ENCODE measurements at regions not wholly inside any gene's neighbourhood (a gene's known extent, or its start where the extent isn't known, plus 50 kb on each side); places are given as distances from the start of the nearest gene placed in this dataset.

GRCh38 chr6:164294047-164294784 is 879.7 kb downstream of the QKI start:
- no peak for TF ChIP-seq EZH2phosphoT487 (IDR thresholded peaks at IDR 0.05; ENCODE audit: borderline replicate concordance, low read length)
- TF ChIP-seq, protein P1, sequence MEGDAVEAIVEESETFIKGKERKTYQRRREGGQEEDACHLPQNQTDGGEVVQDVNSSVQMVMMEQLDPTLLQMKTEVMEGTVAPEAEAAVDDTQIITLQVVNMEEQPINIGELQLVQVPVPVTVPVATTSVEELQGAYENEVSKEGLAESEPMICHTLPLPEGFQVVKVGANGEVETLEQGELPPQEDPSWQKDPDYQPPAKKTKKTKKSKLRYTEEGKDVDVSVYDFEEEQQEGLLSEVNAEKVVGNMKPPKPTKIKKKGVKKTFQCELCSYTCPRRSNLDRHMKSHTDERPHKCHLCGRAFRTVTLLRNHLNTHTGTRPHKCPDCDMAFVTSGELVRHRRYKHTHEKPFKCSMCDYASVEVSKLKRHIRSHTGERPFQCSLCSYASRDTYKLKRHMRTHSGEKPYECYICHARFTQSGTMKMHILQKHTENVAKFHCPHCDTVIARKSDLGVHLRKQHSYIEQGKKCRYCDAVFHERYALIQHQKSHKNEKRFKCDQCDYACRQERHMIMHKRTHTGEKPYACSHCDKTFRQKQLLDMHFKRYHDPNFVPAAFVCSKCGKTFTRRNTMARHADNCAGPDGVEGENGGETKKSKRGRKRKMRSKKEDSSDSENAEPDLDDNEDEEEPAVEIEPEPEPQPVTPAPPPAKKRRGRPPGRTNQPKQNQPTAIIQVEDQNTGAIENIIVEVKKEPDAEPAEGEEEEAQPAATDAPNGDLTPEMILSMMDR (IDR thresholded peaks at IDR 0.05; ENCODE audit: low read depth, low read length, poor library complexity, severe bottlenecking) = no peak
- no peaks in the 10 kb centered on the region for H3F3A ChIP-seq (ENCODE audit: control insufficient read depth, insufficient read depth)
- H4K20me1 ChIP-seq (ENCODE audit: control insufficient read depth, insufficient read depth, low read depth, low read length) = no peaks in the 10 kb centered on the region
- no peak overlapping the region for H3K4me2 ChIP-seq (ENCODE audit: low read length)
- H3K27ac ChIP-seq (ENCODE audit: low read depth, low read length) = no peak overlapping the region
- H3K9me3 ChIP-seq (ENCODE audit: control insufficient read depth, insufficient read depth, low read length) = no peaks in the 10 kb centered on the region
- no peaks in the 10 kb centered on the region for H3K36me3 ChIP-seq (ENCODE audit: control insufficient read depth, low read length)
- no peaks in the 10 kb centered on the region for H3K27me3 ChIP-seq (ENCODE audit: control insufficient read depth, low read length)
- H3K4me3 ChIP-seq (ENCODE audit: low read length) = no peak overlapping the region
- H3K4me1 ChIP-seq (ENCODE audit: control insufficient read depth, low read length) = no peaks in the 10 kb centered on the region
- no peaks in the 10 kb centered on the region for H3K9me2 ChIP-seq (replicated peaks; ENCODE audit: control insufficient read depth, low read length)
- H3K79me2 ChIP-seq (ENCODE audit: control insufficient read depth, low read length) = no peaks in the 10 kb centered on the region

- no peaks in the 10 kb centered on the region for H3K27me3 ChIP-seq (ENCODE audit: control insufficient read depth, low read length)
- no peak overlapping the region for H3K27ac ChIP-seq (ENCODE audit: low read depth, low read length)
- H3K4me1 ChIP-seq (ENCODE audit: control insufficient read depth, low read length) = no peaks in the 10 kb centered on the region
- no peaks in the 10 kb centered on the region for H3K9me2 ChIP-seq (replicated peaks; ENCODE audit: control insufficient read depth, low read length)
- H3F3A ChIP-seq (ENCODE audit: control insufficient read depth, insufficient read depth) = no peaks in the 10 kb centered on the region
- H3K4me2 ChIP-seq (ENCODE audit: low read length) = no peak overlapping the region
- H3K36me3 ChIP-seq (ENCODE audit: control insufficient read depth, low read length) = no peaks in the 10 kb centered on the region
- H3K4me3 ChIP-seq (ENCODE audit: low read length) = no peak overlapping the region
- TF ChIP-seq, protein P1 (IDR thresholded peaks at IDR 0.05; ENCODE audit: low read depth, low read length, poor library complexity, severe bottlenecking) = no peak
- TF ChIP-seq EZH2phosphoT487 (IDR thresholded peaks at IDR 0.05; ENCODE audit: borderline replicate concordance, low read length) = no peak
- no peaks in the 10 kb centered on the region for H4K20me1 ChIP-seq (ENCODE audit: control insufficient read depth, insufficient read depth, low read depth, low read length)
- no peaks in the 10 kb centered on the region for H3K79me2 ChIP-seq (ENCODE audit: control insufficient read depth, low read length)
- no peaks in the 10 kb centered on the region for H3K9me3 ChIP-seq (ENCODE audit: control insufficient read depth, insufficient read depth, low read length)
Observed at GRCh38 chr6:164291224-164291623, 876.7 kb downstream of the QKI start.

DNA sequence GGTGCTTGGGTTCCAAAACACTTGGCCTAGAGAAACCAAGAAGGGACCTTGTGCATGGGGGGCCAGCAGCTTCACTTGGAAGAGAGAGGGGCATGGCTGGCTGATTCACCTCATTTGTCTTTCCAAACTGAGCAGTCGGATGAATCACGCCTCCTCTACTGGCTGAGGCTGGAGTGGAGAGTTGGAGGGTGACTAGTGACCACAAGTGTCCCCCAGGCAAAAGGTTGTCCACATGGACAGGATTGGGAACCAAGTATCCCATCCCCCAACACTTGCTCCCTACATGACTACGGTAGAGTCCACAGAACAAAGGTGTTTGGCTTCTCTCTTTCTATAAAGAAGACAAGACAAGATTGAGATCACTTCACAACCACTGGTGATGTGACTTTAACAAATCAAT is 875.6 kb downstream of the QKI start:
- no peak overlapping the region for H3K4me2 ChIP-seq (ENCODE audit: low read length)
- no peaks in the 10 kb centered on the region for H3F3A ChIP-seq (ENCODE audit: control insufficient read depth, insufficient read depth)
- no peaks in the 10 kb centered on the region for H3K4me1 ChIP-seq (ENCODE audit: control insufficient read depth, low read length)
- TF ChIP-seq EZH2phosphoT487 (IDR thresholded peaks at IDR 0.05; ENCODE audit: borderline replicate concordance, low read length) = no peak
- TF ChIP-seq, protein P1 (IDR thresholded peaks at IDR 0.05; ENCODE audit: low read depth, low read length, poor library complexity, severe bottlenecking) = no peak
- no peaks in the 10 kb centered on the region for H4K20me1 ChIP-seq (ENCODE audit: control insufficient read depth, insufficient read depth, low read depth, low read length)
- no peak overlapping the region for H3K4me3 ChIP-seq (ENCODE audit: low read length)
- H3K27me3 ChIP-seq (ENCODE audit: control insufficient read depth, low read length) = no peaks in the 10 kb centered on the region
- no peaks in the 10 kb centered on the region for H3K9me2 ChIP-seq (replicated peaks; ENCODE audit: control insufficient read depth, low read length)
- H3K36me3 ChIP-seq (ENCODE audit: control insufficient read depth, low read length) = no peaks in the 10 kb centered on the region
- H3K79me2 ChIP-seq (ENCODE audit: control insufficient read depth, low read length) = no peaks in the 10 kb centered on the region
- no peak overlapping the region for H3K27ac ChIP-seq (ENCODE audit: low read depth, low read length)
- H3K9me3 ChIP-seq (ENCODE audit: control insufficient read depth, insufficient read depth, low read length) = no peaks in the 10 kb centered on the region
